Right kidney (tissue), 1 donor: ENCODE measurements at regions not wholly inside any gene's neighbourhood (a gene's known extent, or its start where the extent isn't known, plus 50 kb on each side); places are given as distances from the start of the nearest gene placed in this dataset.
A peak's percentile ranks its signal among the peaks of the same experiment; 100 is the strongest.

ENCODE experiments used
- DNase-seq: peaks from one replicate; pipeline ENCODE4 v3.0.0-alpha.2; 2016

DNA sequence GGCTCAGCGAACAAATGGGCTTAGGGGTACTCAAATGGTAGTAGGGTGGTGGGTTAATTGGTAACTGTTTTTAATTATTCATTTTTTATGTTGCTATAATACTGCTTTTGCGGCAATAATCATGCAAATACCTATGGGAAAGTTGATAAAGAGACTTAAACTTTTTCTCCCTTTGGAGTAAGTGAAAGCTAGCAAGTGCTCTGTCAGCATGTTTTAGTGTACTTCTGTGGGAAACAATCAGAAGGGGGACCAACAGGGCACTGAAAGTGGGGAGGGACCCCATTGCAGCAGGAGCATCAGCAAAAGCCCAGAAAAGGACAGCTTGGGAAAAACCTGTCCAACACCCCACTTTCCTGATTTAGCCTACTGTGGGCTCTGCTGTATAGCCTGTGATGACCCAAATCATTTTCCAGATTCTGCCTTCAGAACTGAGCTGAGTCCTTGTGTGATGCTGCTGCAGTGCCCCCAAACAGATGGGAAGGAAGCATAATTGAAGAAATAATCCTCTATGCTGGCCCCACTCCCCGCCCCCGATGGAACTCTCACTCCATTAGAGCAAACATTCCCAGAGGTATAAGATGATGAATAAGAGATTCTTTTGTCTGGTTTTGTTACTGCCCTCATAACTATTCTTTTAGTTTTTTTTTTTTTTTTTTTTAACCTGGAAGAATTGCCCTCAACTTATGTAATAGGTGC lies 322.8 kb downstream of the CD83 start:
- DNase-seq: no peak

DNA sequence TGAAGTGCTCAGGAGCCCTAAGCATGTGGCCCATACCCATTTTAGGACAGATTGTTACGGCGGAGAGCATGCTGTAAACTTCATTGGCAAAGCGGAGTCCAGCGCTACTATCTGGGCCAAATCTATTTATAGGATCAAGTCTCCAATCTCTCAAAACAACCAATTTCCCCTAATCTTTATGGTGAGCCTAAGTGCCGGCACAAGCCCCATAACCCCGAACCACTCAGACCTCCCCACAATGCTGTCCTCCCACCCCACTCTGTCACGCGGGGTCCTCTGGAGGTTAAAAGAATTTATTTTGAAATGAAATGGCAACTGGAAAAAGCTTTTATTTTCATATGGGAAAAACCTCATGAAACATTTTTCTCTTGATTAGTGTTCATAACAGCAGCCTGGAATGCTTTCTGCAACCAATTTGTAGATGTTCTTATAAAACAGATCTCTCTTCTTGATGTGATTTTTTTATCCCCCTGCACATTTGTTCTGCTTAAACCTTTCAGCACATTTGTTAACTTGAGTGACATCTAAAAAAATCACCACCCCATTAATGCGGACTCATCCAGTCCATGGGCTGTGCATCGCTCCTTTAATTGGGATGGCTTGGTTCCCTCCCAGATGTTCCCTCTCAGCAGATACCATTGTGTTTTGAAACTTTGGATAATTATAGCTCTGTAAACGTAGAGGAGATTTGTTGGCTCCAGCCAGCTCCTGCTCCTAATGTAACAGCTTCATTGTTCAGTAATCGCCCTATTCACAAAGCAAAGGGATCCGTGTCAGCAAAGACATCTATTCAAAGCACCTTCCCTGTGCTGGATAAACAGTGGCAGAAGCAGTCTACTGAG lies 323.6 kb downstream of the CD83 start:
- no peak for DNase-seq

DNA sequence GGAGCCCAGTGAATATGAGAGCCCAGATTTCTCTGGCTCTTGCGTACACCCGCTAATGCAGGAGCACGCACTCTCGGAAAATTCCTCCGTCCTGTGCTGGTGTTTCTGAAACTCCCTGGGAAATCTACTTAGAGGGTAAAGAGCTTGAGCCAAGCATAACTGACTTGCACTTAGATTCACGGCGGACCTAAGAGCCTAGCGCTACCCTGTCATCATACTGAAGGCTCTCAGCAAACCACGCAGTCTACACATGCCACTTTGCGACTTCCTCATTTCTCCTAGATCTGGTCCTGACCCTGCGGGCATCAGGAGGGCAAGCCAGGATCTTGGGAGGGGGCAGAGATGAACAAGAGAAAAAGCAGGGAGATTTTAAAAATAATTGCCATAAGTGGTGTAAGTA lies 324.7 kb downstream of the CD83 start:
- DNase-seq: no peak

DNA sequence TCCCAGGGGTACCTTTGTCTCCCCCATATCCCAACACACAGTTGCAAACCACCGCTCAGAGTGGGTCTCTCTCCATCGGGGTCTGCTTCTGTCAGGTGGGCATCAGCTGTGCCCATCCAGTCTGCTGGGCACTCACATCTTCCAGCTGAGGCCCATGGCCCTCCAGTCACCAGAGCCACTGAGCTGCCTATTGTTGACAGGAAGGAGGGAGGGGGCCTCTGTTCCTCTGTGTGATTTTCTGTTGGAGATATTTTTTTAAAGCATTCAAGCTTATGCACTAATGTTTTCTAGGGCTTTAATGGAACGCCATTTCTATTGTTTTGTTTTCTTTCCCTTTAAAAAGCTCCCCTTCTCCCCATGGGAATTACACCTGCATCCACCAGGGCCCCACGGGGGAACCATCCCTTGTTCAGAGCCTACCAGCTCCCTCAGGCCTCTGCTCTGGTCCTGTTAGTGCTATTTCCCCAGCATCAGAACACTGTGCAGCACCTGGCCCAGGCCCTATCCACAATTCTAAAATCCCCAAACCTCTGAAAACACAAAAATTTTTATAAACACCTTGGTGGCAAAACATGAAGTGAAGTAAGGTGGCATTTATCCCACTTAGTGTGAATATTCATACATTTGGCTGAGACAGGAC lies 326.2 kb downstream of the CD83 start:
- DNase-seq: no peak

DNA sequence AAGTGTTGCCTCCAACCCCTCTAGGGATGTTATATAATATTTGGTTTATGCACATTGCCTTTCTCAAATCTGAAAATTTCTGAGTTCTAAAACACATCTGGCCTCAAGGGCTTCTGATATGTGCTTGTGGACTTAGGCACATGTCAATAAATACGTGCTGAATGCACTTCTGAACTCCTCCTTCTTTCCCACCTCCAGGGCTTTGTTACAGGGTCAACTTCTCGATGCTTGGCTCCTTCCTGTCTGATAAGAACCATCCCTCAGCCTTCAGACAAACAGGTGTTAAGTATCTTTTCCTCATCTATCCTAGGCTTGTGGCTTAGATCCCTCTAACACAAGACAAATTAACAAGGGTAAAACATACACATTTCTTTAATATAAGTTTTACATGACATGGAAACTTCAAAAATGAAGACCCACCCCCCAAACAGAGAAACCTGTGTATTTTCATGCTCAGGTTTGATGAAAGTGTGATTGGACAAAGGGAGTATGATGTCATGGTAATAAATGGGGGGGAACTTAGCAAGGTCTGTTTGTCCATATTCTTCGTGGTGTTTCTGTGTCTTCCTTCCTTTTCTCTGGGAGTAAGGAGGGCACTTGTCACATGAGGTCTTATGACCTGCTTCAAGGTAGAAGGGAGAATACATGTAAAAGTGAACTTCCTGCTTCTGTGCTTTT lies 326.9 kb downstream of the CD83 start:
- DNase-seq: no peak

DNA sequence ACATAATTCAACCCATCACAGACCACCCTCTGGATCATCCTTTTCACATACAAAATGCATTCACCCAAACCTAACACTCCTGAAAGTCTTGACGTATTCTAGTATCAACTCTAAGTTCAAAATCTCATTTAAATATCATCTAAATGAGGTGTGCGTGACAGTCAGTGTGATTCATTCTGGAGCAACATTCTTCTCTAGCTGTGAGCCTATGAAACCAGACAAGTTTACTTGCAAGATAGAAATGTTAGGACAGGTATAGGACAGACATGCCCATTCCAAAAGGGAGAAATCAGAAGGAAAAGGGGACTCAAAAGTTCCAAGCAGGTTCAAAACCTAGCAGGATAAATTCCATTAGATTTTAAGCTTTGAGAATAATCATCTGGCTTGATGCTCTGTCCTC lies 329.7 kb downstream of the CD83 start:
- no peak for DNase-seq

DNA sequence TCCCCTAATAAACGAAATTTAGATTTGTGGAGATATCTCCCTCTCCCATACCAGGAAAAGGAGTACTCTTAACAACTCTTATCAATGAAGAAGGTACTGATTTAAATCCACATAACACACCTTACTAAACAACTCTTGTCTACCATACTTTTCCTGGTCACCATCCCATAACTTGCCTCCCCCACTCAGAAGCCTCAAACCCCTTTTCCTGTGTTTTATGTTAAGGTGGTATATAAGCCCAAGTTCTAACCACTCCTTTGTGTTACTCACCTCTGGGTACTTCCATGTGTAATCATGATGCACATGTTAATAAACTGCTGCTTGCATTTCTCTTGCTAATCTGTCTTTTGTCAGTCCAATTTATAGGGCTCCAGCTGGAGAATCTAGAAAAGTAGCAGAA lies 330.7 kb downstream of the CD83 start:
- DNase-seq: no peak

DNA sequence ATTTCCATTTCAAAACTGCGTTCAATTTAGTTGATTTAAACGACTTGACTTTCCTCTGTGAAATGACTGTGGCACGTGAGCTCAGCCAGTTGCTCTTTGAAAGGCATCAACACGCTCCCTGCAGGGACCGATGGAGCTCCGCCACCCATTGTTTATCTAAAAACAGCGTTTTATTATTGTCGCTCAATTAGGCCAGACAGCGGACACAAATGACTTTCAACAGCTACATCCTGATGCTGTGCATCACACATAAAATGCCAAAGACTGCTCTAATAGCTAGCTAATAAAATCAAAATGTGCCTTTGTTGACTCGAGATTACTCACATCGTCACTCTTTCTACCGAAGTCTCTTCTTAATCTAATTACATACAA lies 332.5 kb downstream of the CD83 start:
- DNase-seq: peak; percentile 37

DNA sequence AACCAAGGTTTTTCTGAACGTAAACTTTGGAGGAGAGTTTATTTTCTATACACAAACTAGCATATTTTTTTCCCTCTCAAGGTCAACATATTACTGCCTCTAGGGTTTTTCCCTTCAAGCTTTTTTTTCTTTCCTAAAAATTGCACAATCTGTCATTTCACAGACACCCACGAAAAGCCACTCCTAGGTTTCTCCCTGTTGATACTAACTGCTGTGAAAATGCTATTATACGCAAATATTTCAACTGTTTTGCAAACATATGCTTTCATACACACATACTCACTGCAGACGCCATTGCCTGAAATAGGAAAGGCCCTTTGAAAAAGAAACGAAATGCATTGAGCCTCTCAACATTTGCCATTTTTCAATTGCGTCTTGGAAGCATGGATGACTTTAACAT lies 333.0 kb downstream of the CD83 start:
- no peak for DNase-seq

DNA sequence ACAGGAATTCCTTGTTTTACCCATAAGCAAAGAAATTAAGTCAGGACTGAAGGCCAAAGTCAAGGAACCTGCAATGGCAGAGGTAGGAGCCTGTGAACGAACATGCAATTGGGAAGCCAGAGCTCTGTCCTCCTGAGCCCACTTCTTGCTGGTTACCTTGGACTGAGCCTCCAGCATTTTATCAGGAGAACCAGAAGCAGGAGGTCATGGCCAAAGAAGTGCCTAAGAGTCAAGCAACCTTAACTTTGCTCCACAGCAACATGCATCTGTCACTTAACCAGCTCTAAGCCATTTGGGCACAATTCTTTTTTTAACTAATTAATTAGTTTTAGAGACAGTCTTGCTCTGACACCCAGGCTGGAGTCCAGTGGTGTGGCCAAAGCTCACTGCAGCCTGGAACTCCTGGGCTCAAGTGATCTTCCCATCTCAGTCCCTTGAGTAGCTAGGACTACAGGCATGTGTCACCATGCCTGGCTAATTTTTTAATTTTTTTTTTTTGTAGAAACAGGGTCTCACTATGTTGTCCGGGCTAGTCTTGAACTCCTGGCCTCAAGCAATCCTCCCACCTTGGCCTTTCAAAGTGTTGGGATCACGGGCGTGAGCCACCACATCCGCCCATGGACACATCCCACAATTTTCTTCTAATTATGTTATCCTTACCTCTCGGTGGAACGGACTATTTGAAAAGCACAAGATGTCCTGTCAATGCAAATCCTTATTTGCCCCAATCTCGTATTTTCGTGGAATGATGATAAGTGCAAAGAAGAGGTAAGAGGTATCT lies 334.2 kb downstream of the CD83 start:
- DNase-seq: no peak

DNA sequence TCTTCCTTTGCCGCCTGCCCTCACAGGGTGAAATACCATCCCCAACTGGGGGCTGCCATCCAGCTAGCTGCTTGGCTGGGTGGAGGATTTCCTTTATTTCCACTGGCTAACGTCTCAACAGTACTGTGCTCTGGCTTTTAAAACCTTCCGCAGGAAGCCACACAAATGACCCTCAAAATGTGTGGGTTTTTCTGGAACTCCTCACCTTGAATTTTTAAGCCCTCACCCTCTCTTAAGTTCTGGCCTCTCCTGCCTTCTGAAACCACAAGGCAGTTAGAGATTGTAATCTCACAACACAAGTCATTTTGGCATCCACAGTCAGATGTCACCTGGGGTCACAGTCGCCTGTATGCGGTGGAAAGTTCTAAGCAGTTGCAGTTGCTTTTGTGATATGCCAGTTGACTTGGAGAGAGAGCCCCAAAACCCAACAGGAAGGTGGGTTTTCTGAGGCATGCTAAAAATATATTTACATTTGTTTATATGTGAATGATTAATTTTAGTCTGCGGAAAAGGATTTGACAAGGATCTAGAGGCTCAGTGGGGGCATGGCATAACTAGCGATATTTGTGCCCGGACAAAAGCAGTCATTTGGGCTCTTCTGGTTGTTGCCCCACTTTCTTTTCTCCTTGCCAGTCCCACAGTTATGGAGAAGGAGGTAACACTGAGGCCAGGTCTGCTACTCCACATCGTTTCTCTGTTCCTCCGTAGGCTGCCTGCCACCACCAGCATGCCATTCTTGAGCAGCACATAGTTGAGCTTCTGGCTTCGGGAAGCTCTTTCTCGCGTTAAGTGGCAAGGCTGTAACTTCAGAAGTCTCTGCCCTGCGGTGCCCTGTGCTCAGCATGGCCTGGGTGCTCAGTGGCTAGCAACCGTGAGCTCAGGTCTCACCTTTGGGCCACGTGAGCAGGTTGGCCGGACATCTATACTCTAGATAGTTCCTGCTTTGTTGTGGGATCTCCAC lies 335.3 kb downstream of the CD83 start:
- DNase-seq: no peak

DNA sequence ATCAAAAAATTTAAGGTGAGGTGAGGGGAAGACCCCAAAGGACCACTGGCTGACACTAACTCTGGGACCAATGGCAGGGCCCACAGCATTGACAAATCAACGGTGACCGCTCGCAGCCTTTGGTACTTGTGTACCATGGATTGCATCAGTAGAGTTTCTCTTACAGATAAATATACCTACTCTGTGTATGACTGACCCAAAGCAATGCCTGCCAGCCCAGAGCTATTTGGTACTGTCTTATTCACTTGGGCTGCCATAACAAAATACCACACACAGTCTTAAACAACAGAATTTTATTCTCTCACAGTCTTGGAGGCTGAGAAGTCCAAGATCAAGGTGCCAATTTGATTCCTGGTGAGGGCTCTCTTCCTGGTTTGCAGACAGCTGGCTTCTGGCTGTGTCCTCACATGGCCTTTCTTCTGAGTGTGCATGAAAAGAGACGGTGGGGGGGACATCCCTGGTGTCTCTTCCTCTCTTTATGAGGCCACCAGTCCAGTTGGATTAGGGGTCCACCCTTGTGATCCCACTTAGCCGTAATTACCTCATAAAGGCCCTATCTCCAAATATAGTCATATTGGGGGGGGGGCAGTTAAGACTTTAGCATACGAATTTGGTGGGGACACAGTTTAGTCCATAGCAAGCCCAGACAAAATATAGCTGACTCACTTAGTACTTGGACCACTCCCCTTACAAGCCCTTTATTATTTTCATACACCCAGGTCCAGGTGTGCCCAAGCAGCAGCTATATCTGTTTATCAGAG lies 336.3 kb downstream of the CD83 start:
- no peak for DNase-seq

DNA sequence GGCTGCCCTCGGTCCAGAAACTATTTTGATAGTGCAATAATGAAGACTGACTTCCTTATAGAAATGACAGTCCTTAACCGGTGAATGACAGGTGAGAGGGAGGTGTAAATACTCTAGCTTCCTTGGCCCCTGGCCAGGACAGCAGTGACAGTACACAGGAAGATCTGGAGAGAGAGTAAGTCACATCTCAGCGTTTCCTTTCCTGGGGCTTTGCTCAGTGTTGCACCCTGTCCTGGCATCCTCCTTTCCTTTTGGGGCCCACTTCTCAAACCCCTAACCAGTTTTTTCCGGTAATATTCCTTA lies 336.9 kb downstream of the CD83 start:
- no peak for DNase-seq

DNA sequence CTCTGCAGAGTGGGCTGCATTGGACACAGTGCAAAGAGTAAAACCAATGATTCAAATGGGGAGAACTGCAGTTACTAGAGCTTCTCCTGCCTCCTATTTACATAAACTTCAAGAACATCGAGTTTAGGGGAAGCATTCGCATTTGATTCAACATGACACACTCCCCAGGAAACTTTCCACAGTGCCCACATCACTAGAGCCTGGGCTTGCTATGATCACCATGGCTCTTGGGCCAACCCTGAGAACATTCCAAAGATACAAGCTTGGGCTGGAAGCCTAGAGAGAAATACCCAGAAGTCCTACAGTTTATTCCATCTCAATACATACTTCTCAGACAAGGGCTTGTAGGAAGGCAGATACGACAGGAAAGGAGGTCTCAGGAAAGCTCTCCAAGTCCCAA lies 337.9 kb downstream of the CD83 start:
- no peak for DNase-seq

DNA sequence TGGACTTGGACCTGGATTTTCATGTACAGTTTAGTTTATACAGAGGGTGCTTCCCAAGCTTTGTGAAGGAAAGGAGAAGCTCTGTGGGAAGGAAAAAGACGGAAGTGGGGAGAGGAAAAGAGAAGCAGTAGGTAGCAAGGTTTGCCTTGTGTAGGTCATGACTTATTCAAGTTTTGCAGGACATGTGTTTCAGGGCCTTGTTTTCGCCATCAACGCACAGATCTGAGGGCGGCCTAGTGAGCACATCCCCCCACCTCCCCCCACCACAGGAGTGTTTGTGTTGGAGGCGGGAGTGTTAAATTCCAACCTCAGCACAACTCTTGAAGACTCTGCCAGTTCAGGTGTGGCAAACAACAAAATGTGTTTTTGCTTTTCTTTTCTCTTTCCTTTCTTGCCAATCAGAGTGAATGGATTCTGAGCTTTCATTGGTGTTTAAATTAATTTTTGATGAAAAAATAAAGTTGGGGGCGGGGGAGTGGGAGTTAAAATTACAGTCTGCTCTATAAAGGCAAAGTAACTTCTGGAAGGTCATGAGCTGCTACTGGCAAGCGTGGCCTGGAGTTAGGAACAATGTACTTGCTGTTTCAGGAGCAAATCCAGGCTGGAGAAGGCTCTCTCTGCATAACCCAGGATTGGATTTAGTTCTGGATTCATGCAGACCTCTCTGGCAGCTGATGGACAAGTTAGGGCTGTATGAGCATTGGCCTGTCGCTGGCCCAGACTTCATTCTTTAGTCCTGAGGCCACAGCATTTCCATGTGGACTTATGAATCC lies 338.5 kb downstream of the CD83 start:
- peak; percentile 25 for DNase-seq

DNA sequence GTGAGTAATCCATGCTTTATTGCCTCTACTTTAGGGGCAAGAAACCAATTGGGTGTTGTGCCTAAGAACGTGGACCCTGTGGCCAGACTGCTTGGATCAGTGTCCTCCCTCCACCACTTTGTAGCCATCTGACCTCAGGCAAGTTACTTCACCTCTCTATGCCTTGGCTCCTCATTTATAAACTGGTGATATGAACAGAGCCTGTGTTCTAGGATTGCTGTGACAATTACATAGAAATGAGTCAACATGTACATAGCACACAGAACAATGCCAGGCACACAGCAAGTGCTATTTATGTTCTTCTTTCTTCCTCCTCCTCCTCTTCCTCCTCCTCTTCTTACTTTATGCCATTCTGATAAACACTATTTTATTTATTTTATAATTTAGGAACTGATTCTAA lies 339.4 kb downstream of the CD83 start:
- no peak for DNase-seq

DNA sequence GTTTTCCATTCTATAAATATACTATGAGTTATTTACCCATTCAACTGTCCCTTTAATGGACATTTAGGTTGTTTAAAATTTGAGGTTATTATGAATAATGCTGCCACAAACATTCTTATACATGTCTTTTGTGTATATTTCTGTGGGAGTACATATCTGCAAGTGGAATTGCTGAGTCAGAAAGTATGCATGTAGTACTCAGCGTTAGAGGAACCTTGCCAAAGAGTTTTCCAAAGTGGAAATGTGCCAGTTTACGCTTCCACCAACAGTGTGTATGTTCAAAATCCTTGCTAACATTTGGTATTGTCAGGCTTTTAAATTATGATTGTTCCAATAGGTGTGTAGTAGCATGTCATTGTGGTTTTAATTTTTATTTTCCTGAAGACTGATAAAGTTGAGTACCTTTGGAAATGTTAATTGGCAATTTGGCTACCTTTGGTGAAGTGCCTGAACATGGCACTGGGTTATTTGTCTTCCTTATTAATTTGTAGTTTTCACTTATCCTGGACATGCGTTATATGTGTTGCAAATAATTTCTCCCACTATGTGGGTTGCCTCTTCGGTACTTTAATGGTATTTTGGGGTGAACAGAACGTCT lies 341.2 kb downstream of the CD83 start:
- DNase-seq: no peak

DNA sequence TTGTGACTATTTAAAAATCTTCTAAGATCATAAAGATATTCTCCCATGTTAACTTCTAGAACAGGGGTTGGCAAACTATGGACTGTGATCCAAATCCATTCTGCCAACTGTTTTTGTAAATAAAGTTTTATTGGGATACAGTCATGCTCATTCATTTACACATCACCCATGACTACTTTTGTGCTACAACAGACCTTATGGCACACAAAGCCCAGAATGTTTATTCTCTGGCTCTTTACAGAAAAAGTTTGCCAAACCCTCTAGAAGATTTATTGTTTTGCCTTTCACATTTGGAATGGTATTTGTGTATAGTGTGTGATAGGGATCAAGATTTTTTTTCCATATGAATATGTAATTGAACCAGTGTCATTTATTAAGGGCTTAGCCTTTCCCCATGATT lies 341.7 kb downstream of the CD83 start:
- DNase-seq: no peak

DNA sequence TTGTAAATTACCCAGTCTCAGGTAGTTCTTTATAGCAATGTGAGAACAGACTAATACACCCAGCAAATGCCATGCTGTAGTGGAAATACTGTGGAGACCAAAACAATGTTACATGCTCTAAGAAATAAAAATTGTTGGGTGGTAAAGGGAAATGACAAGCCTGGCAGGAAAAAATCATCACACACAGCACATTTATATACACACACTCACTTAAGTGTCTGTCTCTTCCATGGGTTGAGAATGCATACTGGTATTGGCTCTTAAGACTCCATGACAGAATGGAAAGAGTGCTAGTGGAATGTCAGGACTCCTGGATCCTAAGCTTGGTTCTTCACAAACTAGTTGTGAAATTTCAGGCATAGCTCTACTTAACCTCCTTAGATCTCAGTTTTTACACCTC lies 343.0 kb downstream of the CD83 start:
- DNase-seq: no peak
